ENCODE measurements at regions not wholly inside any gene's neighbourhood (a gene's known extent, or its start where the extent isn't known, plus 50 kb on each side); places are given as distances from the start of the nearest gene placed in this dataset.

DNA sequence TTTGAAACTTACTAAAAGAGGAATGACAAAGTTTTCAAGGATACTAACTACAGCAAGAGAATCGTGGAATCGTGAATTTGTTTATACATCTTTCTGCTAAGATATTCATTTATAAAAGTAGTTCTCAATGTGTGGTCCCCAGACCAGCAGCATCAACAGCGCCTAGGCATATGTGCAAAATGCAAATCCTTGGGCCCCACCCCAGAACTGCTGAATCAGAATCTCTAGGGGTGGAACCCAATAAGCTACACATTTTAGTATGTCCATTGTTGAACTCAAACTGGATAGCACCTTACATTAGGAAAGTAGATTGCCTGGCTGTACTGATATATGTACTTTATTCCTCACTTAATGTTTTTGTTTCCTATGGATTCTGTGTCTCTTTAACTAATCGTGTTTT lies 346.0 kb downstream of the MFSD1 start:
- TF ChIP-seq, protein P1, sequence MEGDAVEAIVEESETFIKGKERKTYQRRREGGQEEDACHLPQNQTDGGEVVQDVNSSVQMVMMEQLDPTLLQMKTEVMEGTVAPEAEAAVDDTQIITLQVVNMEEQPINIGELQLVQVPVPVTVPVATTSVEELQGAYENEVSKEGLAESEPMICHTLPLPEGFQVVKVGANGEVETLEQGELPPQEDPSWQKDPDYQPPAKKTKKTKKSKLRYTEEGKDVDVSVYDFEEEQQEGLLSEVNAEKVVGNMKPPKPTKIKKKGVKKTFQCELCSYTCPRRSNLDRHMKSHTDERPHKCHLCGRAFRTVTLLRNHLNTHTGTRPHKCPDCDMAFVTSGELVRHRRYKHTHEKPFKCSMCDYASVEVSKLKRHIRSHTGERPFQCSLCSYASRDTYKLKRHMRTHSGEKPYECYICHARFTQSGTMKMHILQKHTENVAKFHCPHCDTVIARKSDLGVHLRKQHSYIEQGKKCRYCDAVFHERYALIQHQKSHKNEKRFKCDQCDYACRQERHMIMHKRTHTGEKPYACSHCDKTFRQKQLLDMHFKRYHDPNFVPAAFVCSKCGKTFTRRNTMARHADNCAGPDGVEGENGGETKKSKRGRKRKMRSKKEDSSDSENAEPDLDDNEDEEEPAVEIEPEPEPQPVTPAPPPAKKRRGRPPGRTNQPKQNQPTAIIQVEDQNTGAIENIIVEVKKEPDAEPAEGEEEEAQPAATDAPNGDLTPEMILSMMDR (IDR thresholded peaks at IDR 0.05), result no peak
- TF ChIP-seq EZH2 (IDR thresholded peaks at IDR 0.05) (no peak), EZH2phosphoT487 (IDR thresholded peaks at IDR 0.05) (no peak)
